ENCODE measurements at regions not wholly inside any gene's neighbourhood (a gene's known extent, or its start where the extent isn't known, plus 50 kb on each side); places are given as distances from the start of the nearest gene placed in this dataset.

GRCh38 chr9:113657765-113658544, 194.4 kb downstream of the RGS3 start:
- peak; percentile 91 for DNase-seq (ENCODE audit: low read depth)
- H3K4me3 ChIP-seq (ENCODE audit: low read depth, low read length): no peak overlapping the region
- TF ChIP-seq, protein P1, sequence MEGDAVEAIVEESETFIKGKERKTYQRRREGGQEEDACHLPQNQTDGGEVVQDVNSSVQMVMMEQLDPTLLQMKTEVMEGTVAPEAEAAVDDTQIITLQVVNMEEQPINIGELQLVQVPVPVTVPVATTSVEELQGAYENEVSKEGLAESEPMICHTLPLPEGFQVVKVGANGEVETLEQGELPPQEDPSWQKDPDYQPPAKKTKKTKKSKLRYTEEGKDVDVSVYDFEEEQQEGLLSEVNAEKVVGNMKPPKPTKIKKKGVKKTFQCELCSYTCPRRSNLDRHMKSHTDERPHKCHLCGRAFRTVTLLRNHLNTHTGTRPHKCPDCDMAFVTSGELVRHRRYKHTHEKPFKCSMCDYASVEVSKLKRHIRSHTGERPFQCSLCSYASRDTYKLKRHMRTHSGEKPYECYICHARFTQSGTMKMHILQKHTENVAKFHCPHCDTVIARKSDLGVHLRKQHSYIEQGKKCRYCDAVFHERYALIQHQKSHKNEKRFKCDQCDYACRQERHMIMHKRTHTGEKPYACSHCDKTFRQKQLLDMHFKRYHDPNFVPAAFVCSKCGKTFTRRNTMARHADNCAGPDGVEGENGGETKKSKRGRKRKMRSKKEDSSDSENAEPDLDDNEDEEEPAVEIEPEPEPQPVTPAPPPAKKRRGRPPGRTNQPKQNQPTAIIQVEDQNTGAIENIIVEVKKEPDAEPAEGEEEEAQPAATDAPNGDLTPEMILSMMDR (conservative IDR thresholded peaks at IDR 0.05; ENCODE audit: low read depth, low read length): peak; percentile 97

GRCh38 chr9:113658545-113658895, 195.0 kb downstream of the RGS3 start:
- TF ChIP-seq, protein P1 (conservative IDR thresholded peaks at IDR 0.05; ENCODE audit: low read depth, low read length): no peak
- no peak overlapping the region for H3K4me3 ChIP-seq (ENCODE audit: low read depth, low read length)
- no peak for DNase-seq (ENCODE audit: low read depth)

DNA sequence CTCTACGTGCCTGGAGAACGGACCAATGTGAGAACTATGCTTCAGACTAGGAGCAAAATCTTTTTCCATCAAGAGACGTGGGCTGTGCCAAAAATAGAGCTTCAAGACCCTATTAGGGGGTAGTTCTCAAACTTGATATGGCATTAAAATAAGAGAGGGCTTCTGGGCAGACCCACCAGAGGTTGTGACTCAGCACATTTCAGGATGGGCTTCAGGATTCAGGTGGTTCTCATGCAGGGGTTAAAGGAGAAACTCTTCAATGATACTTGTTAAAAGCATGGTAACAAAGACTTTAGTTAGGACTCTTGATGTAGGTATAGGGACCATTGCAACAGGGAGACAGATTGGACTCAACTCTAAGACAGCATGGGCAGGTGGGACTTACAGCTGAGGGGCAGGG, 195.5 kb downstream of the RGS3 start:
- TF ChIP-seq, protein P1 (conservative IDR thresholded peaks at IDR 0.05; ENCODE audit: low read depth, low read length): no peak
- DNase-seq (ENCODE audit: low read depth): no peak
- no peak overlapping the region for H3K4me3 ChIP-seq (ENCODE audit: low read depth, low read length)

GRCh38 chr9:113659740-113660139, 196.2 kb downstream of the RGS3 start:
- no peak for DNase-seq (ENCODE audit: low read depth)
- TF ChIP-seq, protein P1 (conservative IDR thresholded peaks at IDR 0.05; ENCODE audit: low read depth, low read length): no peak
- no peak overlapping the region for H3K4me3 ChIP-seq (ENCODE audit: low read depth, low read length)

DNA sequence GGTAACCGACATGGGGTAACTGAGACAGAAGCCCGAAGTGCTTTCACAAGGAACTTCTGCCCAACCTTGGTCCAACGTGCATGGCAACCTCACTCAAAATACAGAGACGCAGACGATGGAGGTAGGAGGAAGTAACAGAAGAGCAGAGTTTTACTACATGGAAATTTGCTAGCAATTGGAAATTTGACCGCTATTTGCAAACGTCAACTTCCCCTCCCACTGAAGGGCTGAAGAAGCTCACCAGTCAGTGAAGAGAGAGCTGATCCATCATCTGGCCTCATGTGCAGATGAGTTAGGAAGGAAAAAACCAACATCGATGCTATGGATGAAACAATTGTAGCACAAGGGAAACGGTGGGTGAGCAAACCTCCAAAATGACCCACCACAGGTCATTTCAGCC, 196.7 kb downstream of the RGS3 start:
- DNase-seq (ENCODE audit: low read depth): no peak
- TF ChIP-seq, protein P1 (conservative IDR thresholded peaks at IDR 0.05; ENCODE audit: low read depth, low read length): no peak

GRCh38 chr9:113661074-113661473, 197.5 kb downstream of the RGS3 start:
- H3K4me3 ChIP-seq (ENCODE audit: low read depth, low read length): no peak overlapping the region
- DNase-seq (ENCODE audit: low read depth): no peak
- TF ChIP-seq, protein P1 (conservative IDR thresholded peaks at IDR 0.05; ENCODE audit: low read depth, low read length): no peak

More for the DNA sequence above, 196.7 kb downstream of the RGS3 start:
- no peak overlapping the region for H3K4me3 ChIP-seq (ENCODE audit: low read depth, low read length)

Data from choroid plexus epithelial cell (primary cell).